ENCODE measurements at regions not wholly inside any gene's neighbourhood (a gene's known extent, or its start where the extent isn't known, plus 50 kb on each side); places are given as distances from the start of the nearest gene placed in this dataset.

- no peak for TF ChIP-seq CTCF (IDR thresholded peaks at IDR 0.05)
- TF ChIP-seq POLR2A (IDR thresholded peaks at IDR 0.05) = no peak
Measured at GRCh38 chr16:85203462-85203813, 91.2 kb upstream of the CIBAR2 start.

Measured in thyroid gland (tissue), 4 donors.